Spleen (tissue), 11 donors: ENCODE measurements at regions not wholly inside any gene's neighbourhood (a gene's known extent, or its start where the extent isn't known, plus 50 kb on each side); places are given as distances from the start of the nearest gene placed in this dataset.

Experiments
- DNase-seq: peaks from one replicate; pipeline ENCODE4 v3.0.0-alpha.2; 2020
- H3K27ac ChIP-seq, 8 donors: fragments of 200-600 bp; sonication (generic) in 7 of 8; 1 replicate in 4 of 8; 2 replicates in 4 of 8; pipeline versions ENCODE4 v1.5.0 to v1.8.0; 2016 to 2021; ENCODE audit warnings: inconsistent platforms in 4 of 8, mild to moderate bottlenecking in 4 of 8, moderate library complexity in 1 of 8
- H3K27me3 ChIP-seq, 7 donors: fragments of 200-600 bp; sonication (generic) in 6 of 7; replicated peaks in 1 of 7; 1 replicate in 4 of 7; 2 replicates in 3 of 7; pipeline versions ENCODE4 v1.5.0 to v1.8.0; 2016 to 2021; ENCODE audit warnings: inconsistent platforms in 3 of 7, mild to moderate bottlenecking in 1 of 7
- H3K36me3 ChIP-seq, 6 donors: fragments of 200-600 bp; sonication (generic) in 5 of 6; 1 replicate in 4 of 6; 2 replicates in 2 of 6; pipeline versions ENCODE4 v1.5.0 to v1.8.0; 2016 to 2021; ENCODE audit warnings: inconsistent platforms in 2 of 6
- H3K4me1 ChIP-seq, 6 donors: fragments of 200-600 bp; sonication (generic) in 5 of 6; 1 replicate in 3 of 6; 2 replicates in 3 of 6; pipeline versions ENCODE4 v1.5.0 to v1.8.0; 2016 to 2021; ENCODE audit warnings: inconsistent platforms in 3 of 6
- H3K4me3 ChIP-seq, 8 donors: fragments of 200-600 bp; sonication (generic) in 7 of 8; 1 replicate in 4 of 8; 2 replicates in 4 of 8; pipeline versions ENCODE4 v1.5.0 to v1.8.0; 2016 to 2021; ENCODE audit warnings: inconsistent platforms in 4 of 8, mild to moderate bottlenecking in 4 of 8, moderate library complexity in 2 of 8
- H3K9me3 ChIP-seq, 8 donors: fragments of 200-600 bp; sonication (generic) in 7 of 8; 1 replicate in 4 of 8; 2 replicates in 4 of 8; pipeline versions ENCODE4 v1.5.0 to v1.8.0; 2016 to 2021; ENCODE audit warnings: inconsistent platforms in 4 of 8
- CTCF ChIP-seq, 11 experiments: fragments of 200-600 bp in 7 of 11; fragments of 450-650 bp in 4 of 11; sonication (generic) in 4 of 11; IDR thresholded peaks in 8 of 11; conservative IDR thresholded peaks in 3 of 11; 1 replicate in 7 of 11; 2 replicates in 4 of 11; pipeline versions ENCODE4 v1.4.0 to v1.8.0; 2016 to 2021; ENCODE audit warnings: antibody characterized with exemption in 11 of 11, inconsistent platforms in 4 of 11, mild to moderate bottlenecking in 1 of 11
- POLR2A ChIP-seq, 3 donors: fragments of 450-650 bp; IDR thresholded peaks; one replicate each; pipeline ENCODE4 v1.5.1; 2017; ENCODE audit warnings: antibody characterized with exemption in 3 of 3, mild to moderate bottlenecking in 1 of 3
- POLR2AphosphoS5 ChIP-seq, 3 donors: sonication (generic); formaldehyde crosslinking; IDR thresholded peaks; one replicate each; pipeline ENCODE4 v1.5.1; 2017; ENCODE audit warnings: antibody characterized with exemption in 3 of 3
- WGBS, 5 donors: extraction: QIAGEN DNeasy Blood & Tissue Kit in 3 of 5; methylation state at CpG; one replicate each; pipeline versions ENCODE4 v1.1.5 to v1.1.7; 2013 to 2018; 5-methylcytosine and 5-hydroxymethylcytosine counted together
- intact Hi-C: fragments of 100-400 bp; cut with DNase I; formaldehyde crosslinking; loops from one replicate; pipeline ENCODE4 v1.15.0; 2023; ENCODE audit warnings: low total_unique reads
- donor health status: healthy with polysubstance abuse.
- donor health status: DM: no; HTN: no; CAD: no; lungs with moderate emphysema.
- donor health status: DM: no; HTN: no; CAD: no.
- donor health status: Bipolar disorder and iron deficiency.
- donor health status: healthy.
- donor health status: DM: no; HTN: no; CAD: no.
- donor health status: DM: yes; HTN: yes; CAD: no.

- H3K4me1 ChIP-seq: no peaks in the 10 kb centered on the region
These were observed 294.2 kb upstream of the NCKAP5 start for GRCh38 chr2:133862400-133862977.

GRCh38 chr2:133863106-133863800 lies 295.0 kb upstream of the NCKAP5 start:
- TF ChIP-seq CTCF (IDR thresholded peaks at IDR 0.05 in 8 of 11, conservative IDR thresholded peaks at IDR 0.05 in 3 of 11): no peak
- no peak for TF ChIP-seq POLR2AphosphoS5 (IDR thresholded peaks at IDR 0.05)
- TF ChIP-seq POLR2A (IDR thresholded peaks at IDR 0.05): no peak
- Histone ChIP-seq H3K27ac (no peak overlapping the region), H3K9me3 (no peaks in the 10 kb centered on the region), H3K4me3 (no peak overlapping the region), H3K27me3 (peaks cover 0 to 16% (median 0%) of the 10 kb centered on the region in 7 donors), H3K36me3 (no peaks in the 10 kb centered on the region), H3K4me1 (no peaks in the 10 kb centered on the region)
- no peak for DNase-seq
- intact Hi-C loops: no loop called here
- 77 to 94% (median 83%) methylated on average over 7 to 8 of the region's 8 CpGs for WGBS, 5 donors

More at GRCh38 chr2:133862400-133862977, 294.2 kb upstream of the NCKAP5 start:
- Histone ChIP-seq H3K27me3 (peaks cover 0 to 16% (median 0%) of the 10 kb centered on the region in 7 donors), H3K9me3 (no peaks in the 10 kb centered on the region), H3K27ac (no peak overlapping the region), H3K36me3 (no peaks in the 10 kb centered on the region), H3K4me3 (no peak overlapping the region)
- DNase-seq: no peak
- intact Hi-C loops: no loop called here
- TF ChIP-seq POLR2AphosphoS5 (IDR thresholded peaks at IDR 0.05): no peak
- no peak for TF ChIP-seq CTCF (IDR thresholded peaks at IDR 0.05 in 8 of 11, conservative IDR thresholded peaks at IDR 0.05 in 3 of 11)
- no peak for TF ChIP-seq POLR2A (IDR thresholded peaks at IDR 0.05)
- 75 to 85% (median 83%) methylated on average over 4 of the region's 4 CpGs for WGBS, 5 donors

- TF ChIP-seq POLR2AphosphoS5 (IDR thresholded peaks at IDR 0.05): no peak
- TF ChIP-seq CTCF (IDR thresholded peaks at IDR 0.05 in 8 of 11, conservative IDR thresholded peaks at IDR 0.05 in 3 of 11): no peak
- no peak for TF ChIP-seq POLR2A (IDR thresholded peaks at IDR 0.05)
- Histone ChIP-seq H3K36me3 (no peaks in the 10 kb centered on the region), H3K27me3 (peaks cover 0 to 16% (median 0%) of the 10 kb centered on the region in 7 donors), H3K27ac (no peak overlapping the region), H3K9me3 (peaks cover 0 to 2% (median 0%) of the 10 kb centered on the region in 8 donors), H3K4me1 (no peaks in the 10 kb centered on the region), H3K4me3 (no peak overlapping the region)
- intact Hi-C loops: no loop called here
- DNase-seq: no peak
- 65 to 91% (median 82%) methylated on average over 1 of the region's 1 CpG for WGBS, 5 donors
These were observed 296.9 kb upstream of the NCKAP5 start for GRCh38 chr2:133865141-133865540.

- no peaks in the 10 kb centered on the region for H3K4me1 ChIP-seq
- DNase-seq: no peak
- WGBS, 5 donors: 54 to 86% (median 69%) methylated on average over 2 of the region's 2 CpGs
- no peaks in the 10 kb centered on the region for H3K36me3 ChIP-seq
- TF ChIP-seq POLR2A (IDR thresholded peaks at IDR 0.05) (no peak), CTCF (IDR thresholded peaks at IDR 0.05 in 8 of 11, conservative IDR thresholded peaks at IDR 0.05 in 3 of 11) (no peak), POLR2AphosphoS5 (IDR thresholded peaks at IDR 0.05) (no peak)
- peaks cover 0 to 7% (median 0%) of the 10 kb centered on the region in 8 donors for H3K9me3 ChIP-seq
- H3K27me3 ChIP-seq: peaks cover 0 to 16% (median 0%) of the 10 kb centered on the region in 7 donors
- no peak overlapping the region for H3K4me3 ChIP-seq
- no peak overlapping the region for H3K27ac ChIP-seq
- intact Hi-C loops: no loop called here
These were observed 298.9 kb upstream of the NCKAP5 start for GRCh38 chr2:133867166-133867565.
